Brain microvascular endothelial cell (primary cell): ENCODE measurements at regions not wholly inside any gene's neighbourhood (a gene's known extent, or its start where the extent isn't known, plus 50 kb on each side); places are given as distances from the start of the nearest gene placed in this dataset.

Experiments used
- DNase-seq: peaks from one replicate; pipeline ENCODE4 v3.0.0-alpha.2; 2020
- H3K27ac ChIP-seq: fragments of 250-450 bp; sonication (Bioruptor Pico); 2 replicates; pipeline ENCODE4 v1.5.1; 2020; ENCODE audit warnings: mild to moderate bottlenecking, moderate library complexity
- H3K27me3 ChIP-seq: fragments of 250-450 bp; sonication (Bioruptor Pico); replicated peaks from 2 replicates; pipeline ENCODE4 v1.5.1; 2020; ENCODE audit warnings: mild to moderate bottlenecking
- H3K36me3 ChIP-seq: fragments of 250-450 bp; sonication (Bioruptor Pico); replicated peaks from 2 replicates; pipeline ENCODE4 v1.5.1; 2020; ENCODE audit warnings: mild to moderate bottlenecking
- H3K4me3 ChIP-seq: 2 replicates; pipeline ENCODE4 v1.5.1; 2011; ENCODE audit warnings: low read depth, mild to moderate bottlenecking, control low read depth, low read length, moderate library complexity
- CTCF ChIP-seq: IDR thresholded peaks from 2 replicates; pipeline ENCODE4 v1.5.1; 2011; ENCODE audit warnings: low read depth, mild to moderate bottlenecking, moderate library complexity, low read length, control low read depth, inconsistent platforms; ENCODE audit errors: missing control alignments
- in situ Hi-C: cut with HindIII; loops from 2 replicates; pipeline ENCODE4 v1.10.0; 2017; ENCODE audit warnings: low sequenced_read_pairs, low pct_ligation_motif_present

DNA sequence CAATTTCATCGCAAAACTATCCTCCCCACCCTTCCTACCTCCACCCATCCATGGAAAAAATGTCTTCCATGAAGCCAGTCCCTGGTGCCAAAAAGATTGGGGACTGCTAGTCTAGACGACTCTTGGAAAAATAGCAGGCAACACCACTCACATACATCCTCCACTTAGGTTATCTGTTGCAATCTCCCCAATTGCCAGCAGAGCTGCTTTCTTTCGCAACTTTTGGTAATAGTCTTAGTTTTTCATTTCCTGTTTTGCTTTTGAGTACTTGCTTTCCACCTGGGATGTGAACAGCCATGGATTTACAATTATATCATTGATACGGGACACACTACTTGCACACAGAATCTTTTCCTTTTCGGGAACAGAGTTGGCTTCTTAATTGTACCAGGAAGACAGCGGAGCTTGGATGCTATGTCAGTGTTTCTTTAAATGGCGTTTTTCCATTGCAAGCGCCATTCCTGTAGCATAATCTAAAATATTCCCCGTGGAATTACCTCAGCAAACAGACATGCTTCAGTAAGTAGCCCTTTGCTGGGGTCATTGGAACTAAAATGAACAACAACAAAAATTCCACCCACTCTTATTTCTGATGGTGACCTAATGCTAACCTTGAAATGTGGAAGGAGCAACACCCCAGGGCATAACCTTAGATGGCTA lies 183.3 kb upstream of the ADGRL2 start:
- H3K4me3 ChIP-seq = no peak overlapping the region
- DNase-seq = peak; percentile 1

DNA sequence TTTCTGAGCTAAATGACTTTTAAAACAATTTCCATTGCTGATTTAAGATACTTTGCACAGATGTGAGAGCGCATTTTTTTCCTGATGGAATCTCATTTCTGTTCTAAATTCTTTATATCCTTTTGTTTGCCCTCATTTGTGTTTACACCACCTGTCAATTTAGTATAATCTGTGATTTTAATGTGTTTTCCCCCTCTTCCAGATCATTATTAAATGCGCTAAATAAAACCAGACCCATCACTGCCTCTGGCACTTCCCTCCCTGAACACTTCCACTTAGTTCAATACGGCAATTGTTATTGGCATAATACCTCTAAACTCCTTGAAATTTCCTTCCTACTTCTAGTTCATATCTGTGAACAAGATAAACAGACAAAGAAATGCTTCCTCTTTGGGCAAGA lies 186.9 kb upstream of the ADGRL2 start:
- H3K27ac ChIP-seq = no peak overlapping the region
- no peak for TF ChIP-seq CTCF
- H3K36me3 ChIP-seq = no peaks in the 10 kb centered on the region
- in situ Hi-C loops = no loop called here
- no peak overlapping the region for H3K4me3 ChIP-seq
- no peak for DNase-seq
- H3K27me3 ChIP-seq = no peaks in the 10 kb centered on the region

More for the DNA sequence above, 183.3 kb upstream of the ADGRL2 start:
- peak; percentile 40 for TF ChIP-seq CTCF
- H3K36me3 ChIP-seq = no peaks in the 10 kb centered on the region
- H3K27ac ChIP-seq = no peak overlapping the region
- in situ Hi-C loops = no loop called here
- H3K27me3 ChIP-seq = no peaks in the 10 kb centered on the region

GRCh38 chr1:81607924-81608323 lies 192.8 kb upstream of the ADGRL2 start:
- TF ChIP-seq CTCF = no peak
- no peak for DNase-seq
- Histone ChIP-seq H3K27ac (no peak overlapping the region), H3K4me3 (no peak overlapping the region), H3K27me3 (no peaks in the 10 kb centered on the region), H3K36me3 (no peaks in the 10 kb centered on the region)
- in situ Hi-C loops = no loop called here

- no peaks in the 10 kb centered on the region for H3K27me3 ChIP-seq
- DNase-seq = no peak
- H3K4me3 ChIP-seq = no peak overlapping the region
- no peaks in the 10 kb centered on the region for H3K36me3 ChIP-seq
- in situ Hi-C loops = no loop called here
- H3K27ac ChIP-seq = no peak overlapping the region
- no peak for TF ChIP-seq CTCF
Observed at GRCh38 chr1:81607086-81607485, 193.6 kb upstream of the ADGRL2 start.

DNA sequence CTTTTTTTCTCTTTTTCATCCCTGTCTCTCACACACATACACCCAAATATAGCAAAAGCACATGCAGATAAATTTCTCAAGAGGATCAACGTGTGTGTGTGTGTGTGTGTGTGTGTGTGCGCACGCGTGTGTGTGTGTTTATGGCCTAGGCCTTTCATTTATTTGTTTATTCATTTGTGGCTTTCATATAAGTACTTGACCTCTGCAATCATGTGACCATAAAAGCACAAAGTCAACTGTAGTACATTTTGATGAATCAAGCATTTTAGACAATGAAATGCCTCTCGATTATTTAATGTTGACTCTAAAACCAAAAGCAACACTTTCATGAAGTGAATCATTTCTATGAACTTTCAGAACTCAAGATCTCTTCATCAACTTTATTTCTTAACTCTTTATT lies 194.1 kb upstream of the ADGRL2 start:
- H3K27me3 ChIP-seq = no peaks in the 10 kb centered on the region

More for the DNA sequence above, 194.1 kb upstream of the ADGRL2 start:
- in situ Hi-C loops = no loop called here
- Histone ChIP-seq H3K4me3 (no peak overlapping the region), H3K27ac (no peak overlapping the region), H3K36me3 (no peaks in the 10 kb centered on the region)
- no peak for DNase-seq
- no peak for TF ChIP-seq CTCF
